Upper lobe of left lung (tissue), 6 donors: ENCODE measurements at regions not wholly inside any gene's neighbourhood (a gene's known extent, or its start where the extent isn't known, plus 50 kb on each side); places are given as distances from the start of the nearest gene placed in this dataset.

Experiments
- ATAC-seq, 2 donors: fragments of 200-7000 bp; cut with Tn5 transposase; one replicate each; pipeline ENCODE4 v1.9.1; 2022; ENCODE audit warnings: mild to moderate bottlenecking in 2 of 2, moderate library complexity in 2 of 2; ENCODE audit not compliant: low FRiP score in 2 of 2
- DNase-seq, 2 donors: peaks; one replicate each; pipeline ENCODE4 v3.0.0-alpha.2; 2019 to 2020
- H3K27ac ChIP-seq, 4 donors: fragments of 200-600 bp; sonication (generic); one replicate each; pipeline ENCODE4 v1.5.1; 2016 to 2019
- H3K27me3 ChIP-seq, 4 donors: fragments of 200-600 bp; sonication (generic); one replicate each; pipeline ENCODE4 v1.5.1; 2017 to 2019
- H3K36me3 ChIP-seq, 4 donors: fragments of 200-600 bp; sonication (generic); one replicate each; pipeline ENCODE4 v1.5.1; 2016 to 2019
- H3K4me1 ChIP-seq, 4 donors: fragments of 200-600 bp; sonication (generic); one replicate each; pipeline ENCODE4 v1.5.1; 2018 to 2019
- H3K4me3 ChIP-seq, 4 donors: fragments of 200-600 bp; sonication (generic); one replicate each; pipeline ENCODE4 v1.5.1; 2017 to 2019; ENCODE audit warnings: mild to moderate bottlenecking in 2 of 4, moderate library complexity in 1 of 4
- H3K9me3 ChIP-seq, 4 donors: fragments of 200-600 bp; sonication (generic); one replicate each; pipeline ENCODE4 v1.5.1; 2018 to 2019
- CTCF ChIP-seq, 6 experiments: fragments of 450-650 bp in 4 of 6; fragments of 200-600 bp in 2 of 6; sonication (generic) in 2 of 6; IDR thresholded peaks; one replicate each; pipeline ENCODE4 v1.5.1; 2016 to 2019; ENCODE audit warnings: antibody characterized with exemption in 6 of 6
- EP300 ChIP-seq, 4 donors: sonication (generic); formaldehyde crosslinking; IDR thresholded peaks; one replicate each; pipeline ENCODE4 v1.5.1; 2017; ENCODE audit warnings: antibody characterized with exemption in 4 of 4, control low read depth in 2 of 4
- POLR2A ChIP-seq, 4 donors: fragments of 450-650 bp; IDR thresholded peaks; one replicate each; pipeline ENCODE4 v1.5.1; 2016 to 2017; ENCODE audit warnings: antibody characterized with exemption in 4 of 4, mild to moderate bottlenecking in 2 of 4
- POLR2AphosphoS5 ChIP-seq, 2 donors: sonication (generic); formaldehyde crosslinking; IDR thresholded peaks; one replicate each; pipeline ENCODE4 v1.5.1; 2017; ENCODE audit warnings: antibody characterized with exemption in 2 of 2
- WGBS, 2 donors: methylation state at CpG; one replicate each; pipeline ENCODE4 v1.1.5; 2017 to 2018; 5-methylcytosine and 5-hydroxymethylcytosine counted together
- donor health status: DM: no; HTN: no; CAD: no; lungs with moderate emphysema.
- donor health status: DM: no; HTN: yes; CAD: no; lungs with severe emphysema.

- no peak for DNase-seq
These were observed 306.5 kb downstream of the AJAP1 start for GRCh38 chr1:4960782-4961475.

GRCh38 chr1:4960336-4960735 lies 305.9 kb downstream of the AJAP1 start:
- no peak overlapping the region for H3K27ac ChIP-seq
- DNase-seq: no peak
- 83 to 89% methylated on average over 8 to 9 of the region's 9 CpGs for WGBS, 2 donors
- no peak overlapping the region for H3K4me3 ChIP-seq
- ATAC-seq: no peak
- no peaks in the 10 kb centered on the region for H3K4me1 ChIP-seq
- H3K9me3 ChIP-seq: peaks cover 0 to under 1% (median under 1%) of the 10 kb centered on the region in 4 donors
- H3K36me3 ChIP-seq: no peaks in the 10 kb centered on the region
- no peak for TF ChIP-seq EP300 (IDR thresholded peaks at IDR 0.05)
- TF ChIP-seq POLR2A (IDR thresholded peaks at IDR 0.05): no peak
- TF ChIP-seq POLR2AphosphoS5 (IDR thresholded peaks at IDR 0.05): no peak
- TF ChIP-seq CTCF (IDR thresholded peaks at IDR 0.05): no peak
- no peaks in the 10 kb centered on the region for H3K27me3 ChIP-seq

More at GRCh38 chr1:4960782-4961475, 306.5 kb downstream of the AJAP1 start:
- Histone ChIP-seq H3K4me3 (no peak overlapping the region), H3K27me3 (no peaks in the 10 kb centered on the region), H3K4me1 (no peaks in the 10 kb centered on the region), H3K36me3 (no peaks in the 10 kb centered on the region), H3K9me3 (no peaks in the 10 kb centered on the region), H3K27ac (no peak overlapping the region)
- TF ChIP-seq POLR2AphosphoS5 (IDR thresholded peaks at IDR 0.05) (no peak), POLR2A (IDR thresholded peaks at IDR 0.05) (no peak), EP300 (IDR thresholded peaks at IDR 0.05) (no peak)
- 69 to 80% methylated on average over 16 of the region's 16 CpGs for WGBS, 2 donors
- ATAC-seq: no peak

- 85 to 87% methylated on average over 5 to 6 of the region's 6 CpGs for WGBS, 2 donors
- ATAC-seq: no peak
- H3K27ac ChIP-seq: no peak overlapping the region
These were observed 304.8 kb downstream of the AJAP1 start for GRCh38 chr1:4959216-4959615.

GRCh38 chr1:4957027-4957426 lies 302.6 kb downstream of the AJAP1 start:
- Histone ChIP-seq H3K4me1 (no peaks in the 10 kb centered on the region), H3K4me3 (no peak overlapping the region), H3K27ac (no peak overlapping the region), H3K27me3 (no peaks in the 10 kb centered on the region), H3K36me3 (no peaks in the 10 kb centered on the region), H3K9me3 (peaks cover 4 to 16% (median 7%) of the 10 kb centered on the region in 4 donors)
- WGBS, 2 donors: 87 to 94% methylated on average over 4 of the region's 4 CpGs
- TF ChIP-seq CTCF (IDR thresholded peaks at IDR 0.05) (no peak), POLR2A (IDR thresholded peaks at IDR 0.05) (no peak), POLR2AphosphoS5 (IDR thresholded peaks at IDR 0.05) (no peak), EP300 (IDR thresholded peaks at IDR 0.05) (no peak)
- ATAC-seq: no peak
- DNase-seq: no peak

More at GRCh38 chr1:4959216-4959615, 304.8 kb downstream of the AJAP1 start:
- Histone ChIP-seq H3K27me3 (no peaks in the 10 kb centered on the region), H3K4me3 (no peak overlapping the region), H3K4me1 (no peaks in the 10 kb centered on the region), H3K36me3 (no peaks in the 10 kb centered on the region), H3K9me3 (peaks cover 0 to 8% (median 4%) of the 10 kb centered on the region in 4 donors)
- TF ChIP-seq POLR2A (IDR thresholded peaks at IDR 0.05) (no peak), EP300 (IDR thresholded peaks at IDR 0.05) (no peak), POLR2AphosphoS5 (IDR thresholded peaks at IDR 0.05) (no peak), CTCF (IDR thresholded peaks at IDR 0.05) (no peak)
- no peak for DNase-seq

- TF ChIP-seq EP300 (IDR thresholded peaks at IDR 0.05): no peak
- no peak for TF ChIP-seq POLR2AphosphoS5 (IDR thresholded peaks at IDR 0.05)
- TF ChIP-seq POLR2A (IDR thresholded peaks at IDR 0.05): no peak
- no peak for TF ChIP-seq CTCF (IDR thresholded peaks at IDR 0.05)
- peaks cover 4 to 16% (median 7%) of the 10 kb centered on the region in 4 donors for H3K9me3 ChIP-seq
- H3K27me3 ChIP-seq: no peaks in the 10 kb centered on the region
- ATAC-seq (no peak), DNase-seq (no peak)
- H3K36me3 ChIP-seq: no peaks in the 10 kb centered on the region
- no peaks in the 10 kb centered on the region for H3K4me1 ChIP-seq
- no peak overlapping the region for H3K27ac ChIP-seq
- no peak overlapping the region for H3K4me3 ChIP-seq
These were observed 300.0 kb downstream of the AJAP1 start for GRCh38 chr1:4954392-4954791.
